Activated naive CD4-positive, alpha-beta T cell treated with Interleukin-2 at 50 U/mL for 16 hours (primary cell): ENCODE measurements at regions not wholly inside any gene's neighbourhood (a gene's known extent, or its start where the extent isn't known, plus 50 kb on each side); places are given as distances from the start of the nearest gene placed in this dataset.

Experiments
- DNase-seq: peaks from one replicate; pipeline ENCODE4 v3.0.0-alpha.2; 2020

DNA sequence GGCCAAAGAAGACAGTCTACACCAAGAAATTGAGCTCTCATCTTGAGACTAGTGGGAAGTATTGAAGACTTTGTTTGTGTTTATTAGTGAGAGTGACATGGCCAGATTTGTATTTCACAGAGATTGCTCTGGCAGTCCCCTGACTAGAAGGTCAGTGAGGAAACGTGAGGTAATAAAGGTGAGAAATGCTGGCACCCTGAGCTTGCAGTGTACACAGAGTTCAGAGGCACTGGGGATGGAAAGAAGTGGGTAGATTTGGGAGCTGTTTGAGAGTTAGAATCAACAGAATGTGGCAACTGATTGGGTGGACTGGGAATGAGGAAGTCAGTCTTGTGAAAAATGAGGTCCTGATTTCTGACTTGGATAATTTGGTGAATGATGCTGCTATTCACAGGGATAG is 336.9 kb downstream of the SNAPC1 start:
- DNase-seq, result no peak

DNA sequence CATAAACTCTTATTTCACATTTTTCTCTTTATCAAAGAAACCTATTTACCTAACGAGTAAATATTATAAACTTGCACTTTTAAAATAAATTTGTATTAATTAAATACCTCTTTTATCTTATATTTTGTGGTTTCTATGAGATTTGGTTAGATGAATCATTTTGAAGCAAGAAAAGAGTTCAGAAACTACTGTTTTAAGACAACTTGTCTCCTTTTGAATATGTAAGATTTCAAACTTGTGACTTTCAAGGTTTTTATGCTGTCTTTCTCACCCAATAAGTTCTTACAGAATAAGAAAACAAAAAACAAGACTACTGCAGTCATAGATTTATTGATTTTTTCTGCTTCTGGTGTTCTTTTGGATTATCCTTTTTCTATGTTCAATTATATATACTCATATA is 339.0 kb downstream of the SNAPC1 start:
- no peak for DNase-seq

DNA sequence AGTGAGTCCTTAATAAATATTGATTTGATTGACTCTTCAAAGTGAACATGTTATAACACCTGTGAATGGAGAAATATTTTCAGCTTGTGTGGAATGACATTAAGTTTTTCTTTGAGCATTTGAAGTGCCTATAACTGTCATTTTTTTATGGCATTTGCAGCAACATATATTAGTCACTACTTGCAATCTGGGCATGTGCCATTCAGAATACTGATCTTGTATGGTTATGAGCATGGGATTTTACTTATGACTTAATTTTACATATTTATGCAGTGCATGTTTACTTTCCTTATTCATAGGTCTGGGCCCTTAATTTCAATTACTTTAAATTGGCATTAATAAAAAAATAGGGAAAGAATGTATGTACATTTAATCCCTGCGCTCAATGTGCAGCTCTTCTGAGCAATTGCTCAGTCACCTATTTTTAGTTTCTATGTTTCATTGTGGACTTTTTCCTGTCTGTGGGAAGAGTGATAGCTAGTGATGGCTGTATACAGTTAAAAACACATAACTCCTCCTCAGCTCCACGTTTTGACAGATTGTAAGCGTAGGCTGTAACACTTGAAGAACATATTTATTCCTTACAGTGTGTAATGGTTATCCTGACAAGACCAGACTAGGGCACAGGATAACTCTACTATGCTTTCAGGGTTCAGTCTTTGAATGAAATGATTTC is 339.6 kb downstream of the SNAPC1 start:
- DNase-seq, result no peak

DNA sequence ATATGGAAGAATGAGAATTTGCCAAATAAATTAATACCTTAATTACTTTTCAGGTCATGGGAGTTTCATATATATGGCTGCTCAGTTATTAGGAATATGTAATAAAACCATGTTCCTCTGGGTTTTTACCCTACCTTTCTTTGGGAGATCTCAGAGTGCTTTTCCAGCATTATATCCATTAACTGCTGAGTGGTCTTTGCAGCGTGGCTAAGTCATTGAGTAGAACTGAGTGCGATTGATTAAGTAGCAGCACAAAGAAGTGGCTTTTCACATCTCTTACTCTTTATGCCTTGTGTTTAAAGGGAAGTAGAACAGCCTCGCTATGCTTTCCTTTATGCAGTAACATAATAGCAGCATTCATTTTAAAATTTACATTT is 340.1 kb downstream of the SNAPC1 start:
- DNase-seq, result no peak

DNA sequence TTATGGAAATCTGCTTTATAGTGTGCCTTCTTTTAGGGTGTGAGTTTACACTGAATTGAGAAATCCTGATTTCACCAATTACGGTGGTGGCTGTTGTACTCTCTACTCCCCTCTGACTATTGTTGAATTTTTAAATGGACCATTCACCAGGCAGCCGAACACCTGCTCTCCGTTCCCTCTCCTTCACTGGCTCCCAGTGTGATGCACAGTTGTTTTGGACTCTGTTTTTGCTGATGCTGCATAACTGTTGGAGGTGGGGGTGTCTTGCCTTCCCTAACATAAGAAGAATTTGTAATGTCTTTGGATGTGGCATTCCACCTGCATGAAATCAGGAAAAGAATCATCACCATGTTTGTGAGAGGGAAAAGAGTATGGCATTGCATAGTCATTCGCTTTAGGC is 341.2 kb downstream of the SNAPC1 start:
- DNase-seq, result no peak

DNA sequence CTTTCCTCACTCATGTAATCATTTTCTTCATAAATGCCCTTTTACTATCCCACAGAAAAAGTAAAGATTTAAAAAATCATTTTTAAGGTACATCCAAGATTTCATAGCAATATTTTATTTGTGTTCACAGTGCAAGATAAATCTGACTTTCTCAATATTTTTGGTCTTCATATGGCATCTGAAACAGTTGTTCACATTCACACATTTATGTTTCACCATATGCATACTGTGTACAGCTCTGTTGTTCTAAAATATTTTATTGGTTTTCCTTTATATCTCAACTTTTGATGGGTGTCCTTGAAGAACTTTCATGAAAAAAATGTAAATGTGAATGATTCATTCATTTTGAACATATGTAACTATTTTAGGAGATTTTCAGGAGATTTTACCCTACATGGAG is 348.7 kb downstream of the SNAPC1 start:
- no peak for DNase-seq

DNA sequence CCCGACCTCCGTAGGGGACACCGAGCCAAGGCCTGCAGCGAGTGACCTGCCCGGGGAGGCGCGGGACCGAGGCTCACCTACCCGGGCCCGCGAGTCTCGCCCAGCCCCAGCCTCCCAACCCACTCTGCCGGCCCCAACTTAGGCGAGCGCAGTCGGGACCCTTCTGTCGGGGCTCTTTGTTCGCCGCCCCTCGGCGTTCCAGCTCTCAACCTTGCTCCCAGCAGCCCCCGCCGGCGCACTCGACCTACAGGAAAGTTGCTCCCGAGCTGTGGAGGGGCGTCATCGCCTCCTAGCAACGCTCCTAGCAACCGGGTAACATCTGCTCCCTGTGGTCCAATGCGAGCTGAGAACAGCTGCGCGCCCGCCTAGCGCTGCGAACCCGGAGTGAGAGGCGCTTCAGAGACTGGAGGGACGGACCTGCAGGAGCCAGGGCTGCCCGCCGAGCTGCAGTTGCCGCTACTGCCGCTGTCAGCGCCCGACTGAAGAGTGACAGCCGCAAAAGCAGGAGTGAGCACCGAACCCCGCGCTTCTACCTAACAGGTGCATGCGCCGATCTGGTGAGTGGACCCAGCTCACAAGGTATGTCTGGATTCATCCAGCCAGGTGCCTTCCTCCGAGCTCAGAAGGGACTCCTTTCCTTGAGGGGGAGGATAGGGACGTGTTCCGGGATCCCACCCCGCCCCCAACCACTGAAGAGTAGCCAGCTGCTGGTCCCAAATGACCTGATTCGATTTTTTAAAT is 355.0 kb downstream of the SNAPC1 start:
- DNase-seq, result peak; percentile 47

DNA sequence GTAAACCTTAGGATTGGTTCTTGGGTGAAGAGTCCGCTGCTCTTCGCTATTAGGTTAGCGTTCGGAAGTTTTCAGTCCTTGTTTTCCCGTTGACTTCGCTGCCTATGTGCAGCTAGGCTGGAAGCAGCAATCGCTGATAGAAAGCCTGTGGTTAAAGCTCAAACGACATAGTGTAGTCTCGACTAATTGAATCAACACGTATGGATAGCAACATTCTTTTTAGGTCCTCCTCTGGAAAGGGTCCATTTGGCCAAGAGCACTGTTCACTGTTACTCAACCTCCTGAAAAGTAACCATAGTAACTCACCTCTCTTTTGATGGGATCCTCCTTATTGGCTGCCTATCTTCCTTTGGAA is 355.5 kb downstream of the SNAPC1 start:
- DNase-seq, result no peak

DNA sequence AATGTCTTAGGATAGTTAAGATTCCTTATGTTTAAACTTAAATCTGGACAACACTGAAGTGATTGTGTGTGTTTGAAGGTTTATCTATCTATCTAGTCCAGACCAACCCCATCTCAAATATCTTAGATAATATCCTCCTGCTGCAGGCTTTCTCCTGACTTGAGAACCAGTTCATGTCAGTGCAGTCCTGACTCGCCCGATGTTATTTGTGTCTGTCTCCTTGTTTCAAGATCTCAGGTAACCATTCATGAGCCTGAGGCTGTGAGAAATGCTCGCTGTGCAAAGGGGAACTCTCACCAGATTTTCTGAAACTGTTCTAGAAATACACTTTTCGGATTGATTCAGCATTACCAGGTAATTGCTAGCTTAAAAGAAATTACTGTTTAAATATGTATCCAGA is 356.2 kb downstream of the SNAPC1 start:
- DNase-seq, result no peak

DNA sequence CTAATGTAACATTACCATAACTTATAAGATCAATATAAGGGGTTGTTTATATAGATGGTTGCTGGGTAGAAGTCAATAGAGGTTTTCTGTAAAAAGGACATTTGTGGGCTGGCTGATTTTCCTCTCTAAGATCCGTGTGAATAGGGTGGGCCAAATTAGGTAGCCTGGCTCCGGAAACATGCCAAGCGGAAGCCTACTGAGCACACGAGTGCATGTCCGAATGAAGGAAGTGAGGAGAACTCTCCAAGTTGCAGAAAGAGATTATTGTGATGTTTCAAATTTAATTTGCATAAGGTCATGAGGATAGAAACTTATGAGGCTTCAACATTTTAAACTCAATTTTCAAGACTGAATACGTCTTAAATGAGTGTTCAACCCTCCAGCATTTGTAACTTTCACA is 356.7 kb downstream of the SNAPC1 start:
- DNase-seq, result no peak

DNA sequence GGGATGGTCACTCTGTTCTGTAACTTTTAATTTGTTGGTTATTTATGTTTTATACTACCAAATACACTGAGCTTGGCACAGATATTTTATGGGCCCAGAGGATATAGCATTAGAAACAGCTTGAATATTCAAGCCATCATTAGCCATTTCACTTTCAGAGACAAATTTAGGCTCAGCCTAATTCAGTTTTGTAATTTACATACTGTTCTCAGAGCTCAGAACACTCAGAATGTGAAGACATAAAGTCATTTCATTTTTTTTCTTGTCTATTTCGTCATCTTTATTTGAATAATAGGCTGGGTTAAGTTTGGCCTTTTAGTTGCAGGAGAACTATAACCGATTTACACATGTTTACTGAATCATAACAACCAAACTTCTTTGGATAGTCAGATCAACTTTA is 361.7 kb downstream of the SNAPC1 start:
- DNase-seq, result no peak

DNA sequence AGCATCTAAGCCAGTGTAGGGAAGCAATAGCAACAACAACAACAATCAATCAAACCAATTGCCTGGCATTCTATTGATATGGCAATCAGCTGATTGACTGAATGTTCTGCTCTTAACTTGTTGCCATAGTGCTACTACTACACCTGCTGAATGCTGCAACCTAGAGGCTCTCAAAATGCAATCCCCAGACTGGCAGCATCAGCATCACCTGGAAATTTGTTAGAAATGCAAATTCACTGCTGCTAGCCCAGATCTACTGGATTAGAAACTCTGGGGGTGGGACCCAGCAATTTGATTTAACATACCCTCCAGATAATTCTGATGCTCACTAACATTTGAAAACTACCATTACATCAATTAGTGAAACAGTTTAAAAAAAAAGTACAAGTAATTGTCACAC is 363.6 kb downstream of the SNAPC1 start:
- DNase-seq, result no peak

DNA sequence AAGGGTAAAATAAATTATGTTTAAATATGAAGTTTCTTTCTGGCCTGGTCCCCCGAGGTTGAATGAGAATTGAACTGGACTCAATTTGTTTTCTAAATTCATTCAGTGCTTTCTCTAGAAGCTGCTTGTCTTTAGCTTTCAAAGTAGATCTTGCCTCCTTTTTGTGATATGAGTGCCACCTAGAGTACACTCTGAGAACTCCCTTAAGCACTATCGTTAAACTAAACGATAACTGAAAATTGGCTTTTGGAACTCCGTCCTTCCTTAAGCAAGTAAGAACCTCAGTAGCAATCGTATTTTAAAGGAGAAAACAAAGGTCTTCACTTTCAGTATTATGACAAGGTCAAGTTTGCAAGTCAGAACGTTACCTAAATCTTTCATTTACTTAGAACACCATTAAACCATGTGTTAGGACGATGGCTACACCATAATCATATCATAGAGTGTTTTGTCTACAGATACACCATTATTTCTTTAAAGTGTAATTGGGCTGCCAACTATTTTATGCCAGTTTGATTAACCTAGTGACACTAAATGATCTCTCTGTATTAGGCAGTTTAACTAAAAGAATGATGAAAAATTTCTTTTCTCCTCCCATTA is 364.8 kb downstream of the SNAPC1 start:
- no peak for DNase-seq

DNA sequence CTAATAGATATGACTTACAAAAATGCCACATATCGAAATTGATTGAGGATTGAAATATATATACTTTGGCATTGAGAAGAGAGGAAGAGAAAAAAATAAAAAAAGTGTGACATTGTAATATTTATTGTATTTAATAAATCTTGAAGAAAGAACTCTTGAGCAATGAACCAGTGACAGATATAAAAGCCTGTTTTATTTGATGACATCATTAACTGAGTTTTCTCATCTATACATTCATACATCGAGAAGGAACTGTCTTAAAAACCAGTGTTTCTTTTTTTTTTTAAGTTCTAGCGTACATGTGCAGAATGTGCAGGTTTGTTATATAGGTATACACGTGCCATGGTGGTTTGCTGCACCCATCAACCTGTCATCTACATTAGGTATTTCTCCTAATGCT is 368.2 kb downstream of the SNAPC1 start:
- DNase-seq, result no peak

DNA sequence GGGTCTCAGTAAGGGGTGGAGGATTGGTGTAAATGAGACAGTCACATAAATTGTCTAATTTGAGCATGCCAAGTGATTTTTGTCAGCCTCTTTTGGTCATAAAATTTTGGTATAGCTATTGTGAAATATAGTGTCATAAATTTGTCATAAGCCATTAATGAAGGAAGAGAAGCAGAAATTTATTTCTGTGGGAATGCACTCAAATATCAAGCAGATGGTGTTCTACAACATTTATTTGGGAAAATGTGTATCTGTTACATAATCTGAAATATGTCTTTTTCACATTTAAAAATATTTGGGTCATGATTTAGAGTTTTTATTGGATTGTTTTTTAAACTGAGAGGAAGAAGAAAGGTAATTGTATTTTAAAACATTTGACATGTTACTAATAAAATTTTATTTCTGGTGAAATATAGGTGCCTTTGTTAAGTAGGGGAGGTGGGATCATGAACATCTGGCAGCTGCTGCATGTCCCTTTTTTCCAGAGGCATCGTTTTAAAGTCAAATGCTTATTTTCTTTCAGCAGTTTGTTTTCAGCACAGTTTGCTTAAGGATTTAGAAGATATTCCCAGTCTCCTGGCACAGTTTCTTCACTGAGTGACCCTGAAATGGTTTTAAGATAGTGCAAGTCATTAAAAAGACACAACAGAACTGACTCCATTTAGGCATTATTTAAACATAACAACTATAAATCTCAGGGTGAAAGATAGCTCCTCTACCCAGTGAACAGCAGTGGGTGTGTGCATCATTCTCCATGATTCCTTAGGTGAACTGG is 371.7 kb downstream of the SNAPC1 start:
- no peak for DNase-seq

DNA sequence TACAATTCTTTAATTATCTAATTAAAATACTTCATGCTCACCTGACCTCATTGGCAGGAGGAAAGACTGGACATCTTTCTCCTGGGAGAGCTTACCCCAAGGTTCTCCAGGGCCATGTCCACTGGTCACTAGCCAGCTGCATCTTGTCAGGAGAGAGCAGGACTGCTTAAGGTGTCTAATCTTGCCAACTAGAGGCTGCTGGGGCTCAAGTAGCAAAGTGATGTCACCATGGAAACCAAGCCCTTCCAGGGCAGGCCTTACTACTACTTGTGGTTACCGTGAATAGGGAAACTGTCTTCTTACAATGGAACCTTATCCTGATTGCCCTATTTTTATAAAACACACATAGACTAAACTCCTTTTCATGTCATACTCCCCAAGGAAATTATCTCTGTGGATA is 376.4 kb downstream of the SNAPC1 start:
- no peak for DNase-seq

DNA sequence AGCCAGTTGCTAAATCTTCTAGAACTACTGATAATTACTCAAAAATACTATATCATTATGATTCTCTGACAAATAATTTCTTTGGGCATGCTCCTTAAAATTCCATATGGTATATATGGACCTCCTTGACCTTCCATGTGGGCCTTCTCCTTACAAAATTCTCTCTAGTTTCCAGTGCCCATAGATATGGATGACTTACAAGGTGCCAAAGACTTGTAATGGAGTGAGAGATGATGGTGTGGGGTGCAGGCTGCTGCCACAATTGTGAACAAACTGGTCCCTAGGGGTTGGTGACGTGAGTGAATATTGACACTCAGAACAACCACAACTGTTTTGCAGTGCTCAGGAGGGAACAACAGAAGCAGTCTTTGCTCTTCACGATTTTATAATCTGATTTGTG is 378.9 kb downstream of the SNAPC1 start:
- DNase-seq, result no peak

DNA sequence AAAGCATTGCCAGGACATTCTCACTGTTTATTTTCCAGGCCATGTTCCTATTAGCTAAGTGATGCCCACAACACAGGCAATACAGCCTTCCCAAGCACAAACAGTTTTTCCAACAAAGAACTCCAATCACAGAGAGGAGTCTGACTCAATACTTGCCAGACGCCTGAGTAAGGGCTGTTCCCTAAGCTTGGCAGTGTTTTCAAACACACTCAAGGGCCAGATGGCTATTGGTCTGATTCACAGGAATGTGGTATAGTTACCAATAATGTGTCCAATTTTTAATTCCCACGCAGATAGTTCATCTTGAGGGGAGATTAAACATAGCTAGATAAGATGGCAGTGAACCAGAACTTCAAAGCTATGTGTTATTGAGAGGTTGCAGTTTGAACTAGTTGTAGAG is 381.0 kb downstream of the SNAPC1 start:
- no peak for DNase-seq

DNA sequence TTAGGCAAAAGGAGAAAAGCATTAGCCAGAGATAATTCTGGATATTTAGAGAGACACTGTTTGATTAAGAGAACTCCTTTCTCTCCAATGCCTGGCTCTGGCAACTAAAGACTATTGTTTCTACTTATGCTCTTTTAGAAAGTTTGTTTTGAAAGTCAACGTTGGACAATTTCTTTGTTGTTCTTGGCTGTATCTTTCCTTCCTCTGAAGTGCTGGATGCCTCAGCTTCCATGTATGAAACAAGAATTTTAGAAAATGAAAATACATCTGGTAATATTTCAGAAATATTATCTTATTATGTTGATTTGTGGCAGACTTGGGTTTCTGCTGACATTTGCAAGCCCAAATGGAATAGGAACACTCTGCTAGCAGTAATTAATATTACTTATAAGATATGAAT is 382.6 kb downstream of the SNAPC1 start:
- DNase-seq, result no peak

DNA sequence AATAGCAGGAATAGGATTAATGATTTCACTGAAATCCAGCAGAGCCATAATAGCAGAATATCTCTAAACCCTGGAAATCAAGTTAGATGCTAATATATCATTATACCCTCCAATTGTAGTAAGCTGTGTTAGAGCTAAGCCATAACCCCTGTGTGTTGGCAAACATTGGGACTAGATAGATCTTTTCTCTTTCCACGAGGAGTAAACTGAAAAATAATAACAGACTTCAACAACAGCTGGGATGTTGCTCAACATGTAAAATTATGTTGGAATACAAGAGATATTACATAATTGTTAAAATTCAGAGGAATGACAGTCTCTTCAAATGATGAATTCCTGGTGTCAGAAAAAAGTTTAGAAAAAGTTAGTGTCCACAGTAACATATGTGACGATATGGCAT is 383.8 kb downstream of the SNAPC1 start:
- DNase-seq, result no peak

DNA sequence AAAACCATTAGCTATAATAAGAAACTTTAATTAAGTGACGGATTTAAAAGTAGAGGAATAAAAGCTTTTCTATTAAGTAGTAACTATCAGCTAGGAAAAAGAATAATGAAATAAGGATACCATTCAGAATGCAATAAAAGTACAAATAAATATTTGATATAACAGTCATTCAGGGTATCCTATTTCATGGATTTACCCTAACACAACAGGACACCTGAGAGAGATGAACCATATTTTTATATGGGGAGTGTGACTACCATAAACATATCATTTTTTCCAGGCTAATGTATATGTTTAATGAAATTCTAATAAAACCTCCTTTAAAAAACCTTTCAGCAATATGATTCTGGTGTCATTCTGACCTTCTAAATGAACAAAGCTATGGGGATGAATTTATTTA is 393.8 kb downstream of the SNAPC1 start:
- no peak for DNase-seq

DNA sequence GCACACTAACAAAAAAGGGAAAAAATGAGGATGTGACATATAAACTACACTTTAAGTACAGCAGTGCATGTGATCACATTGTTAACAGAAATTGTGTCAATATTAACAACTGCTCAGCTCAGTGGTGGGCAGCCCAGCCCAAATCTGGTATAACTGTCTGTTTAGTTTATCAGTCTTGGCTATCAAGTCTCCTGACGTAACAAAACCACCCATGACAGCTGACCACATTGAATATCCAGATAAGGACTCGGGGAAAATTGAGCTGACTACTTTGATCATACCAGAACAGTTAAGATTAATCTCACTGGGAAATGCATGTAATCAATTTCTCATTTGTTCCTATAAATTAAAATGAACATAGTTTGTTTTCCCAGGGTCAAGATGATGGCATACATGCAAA is 396.6 kb downstream of the SNAPC1 start:
- DNase-seq, result no peak

DNA sequence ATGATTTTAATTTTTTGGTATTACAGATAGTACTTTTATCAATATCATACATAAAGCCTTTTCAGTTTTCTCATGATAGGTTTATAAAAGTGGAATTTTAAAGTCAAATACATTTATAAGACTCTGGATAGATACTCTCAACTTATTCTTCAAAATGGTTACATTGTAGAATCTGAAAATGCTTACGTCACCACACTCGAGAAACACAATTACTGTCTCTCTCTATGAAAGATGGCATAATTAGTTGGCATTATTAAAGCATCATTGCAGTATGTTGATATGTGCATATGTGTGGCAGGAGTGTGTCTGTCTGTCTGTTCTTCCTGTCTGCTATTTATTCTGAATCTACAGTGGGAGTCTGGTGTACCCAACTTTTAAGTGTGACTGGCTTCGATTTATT is 397.1 kb downstream of the SNAPC1 start:
- no peak for DNase-seq

DNA sequence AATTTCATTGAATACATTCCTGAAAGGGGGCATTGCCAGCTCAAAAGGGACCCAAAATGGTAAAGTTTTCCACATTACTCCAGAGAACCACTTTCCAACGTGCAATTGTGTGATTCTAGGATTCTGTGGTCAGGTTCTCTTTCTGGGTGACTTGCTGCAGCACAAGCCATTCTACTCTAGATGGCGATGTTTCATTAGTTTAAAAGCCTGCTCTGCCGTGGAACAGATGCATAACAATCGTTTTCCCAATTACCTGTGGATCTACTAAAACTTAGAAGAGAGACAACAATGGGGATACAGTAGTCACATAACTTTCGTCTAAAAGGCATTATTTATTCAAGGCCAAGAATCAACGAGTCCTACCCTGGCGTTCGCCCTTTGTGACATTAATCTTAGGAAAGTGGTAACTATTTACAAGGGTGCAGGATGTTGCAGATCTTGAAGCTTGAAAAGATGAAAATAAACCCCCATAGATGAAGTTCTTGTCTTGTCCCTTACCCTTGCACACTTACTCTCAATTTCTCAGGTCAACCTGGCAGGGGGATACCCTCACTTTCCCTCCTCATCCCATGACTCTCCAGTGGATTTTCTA is 400.9 kb downstream of the SNAPC1 start:
- no peak for DNase-seq
